Effector CD8-positive, alpha-beta T cell (primary cell): ENCODE measurements at regions not wholly inside any gene's neighbourhood (a gene's known extent, or its start where the extent isn't known, plus 50 kb on each side); places are given as distances from the start of the nearest gene placed in this dataset.
"Not testable (repeated sequence)": the region's sequence is repeated elsewhere in the genome, so short reads cannot be mapped to it uniquely, and the experiment has no call there.

Source experiments
- DNase-seq: peaks from one replicate; lab custom pipeline; 2025; lab: John Stamatoyannopoulos, UW

DNA sequence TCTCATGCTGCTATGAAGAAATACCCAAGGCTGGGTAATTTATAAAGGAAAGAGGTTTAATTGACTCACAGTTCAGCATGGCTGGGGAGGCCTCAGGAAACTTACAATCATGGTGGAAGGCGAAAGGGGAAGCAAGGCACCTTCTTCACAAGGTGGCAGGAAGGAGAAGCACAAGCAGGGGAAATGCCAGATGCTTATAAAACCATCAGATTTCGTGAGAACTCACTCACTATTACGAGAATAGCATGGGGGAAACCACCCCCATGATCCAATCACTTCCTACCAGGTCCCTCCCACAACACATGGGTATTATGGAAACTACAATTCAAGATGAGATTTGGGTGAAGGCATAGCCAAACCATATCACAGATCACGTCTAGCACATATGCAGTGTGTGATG is 61.8 kb upstream of the MARCKS start:
- not testable (repeated sequence) for DNase-seq

- DNase-seq = no peak
Observed at GRCh38 chr6:113796038-113796437, 61.1 kb upstream of the MARCKS start.

DNA sequence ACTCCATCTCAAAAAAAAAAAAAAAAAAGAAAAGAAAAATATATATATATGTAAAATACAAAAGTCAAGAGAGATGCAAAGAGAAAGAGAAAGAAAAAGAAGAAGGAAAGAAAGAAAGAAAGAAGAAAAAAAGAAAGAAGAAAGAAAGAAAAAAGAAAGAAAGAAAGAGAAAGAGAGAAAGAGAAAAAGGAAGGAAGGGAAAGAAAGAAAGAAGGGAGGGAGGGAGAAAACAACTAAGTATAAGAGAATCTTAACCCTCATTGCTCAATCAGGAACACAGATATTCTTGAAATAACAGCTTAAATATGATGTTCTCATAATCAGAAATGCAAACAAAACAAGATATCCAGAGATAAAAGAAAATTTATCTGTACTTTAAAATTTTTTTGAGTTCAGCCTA is 54.4 kb upstream of the MARCKS start:
- DNase-seq = no peak

- DNase-seq = no peak
Observed at GRCh38 chr6:113805173-113805790, 51.9 kb upstream of the MARCKS start.

DNA sequence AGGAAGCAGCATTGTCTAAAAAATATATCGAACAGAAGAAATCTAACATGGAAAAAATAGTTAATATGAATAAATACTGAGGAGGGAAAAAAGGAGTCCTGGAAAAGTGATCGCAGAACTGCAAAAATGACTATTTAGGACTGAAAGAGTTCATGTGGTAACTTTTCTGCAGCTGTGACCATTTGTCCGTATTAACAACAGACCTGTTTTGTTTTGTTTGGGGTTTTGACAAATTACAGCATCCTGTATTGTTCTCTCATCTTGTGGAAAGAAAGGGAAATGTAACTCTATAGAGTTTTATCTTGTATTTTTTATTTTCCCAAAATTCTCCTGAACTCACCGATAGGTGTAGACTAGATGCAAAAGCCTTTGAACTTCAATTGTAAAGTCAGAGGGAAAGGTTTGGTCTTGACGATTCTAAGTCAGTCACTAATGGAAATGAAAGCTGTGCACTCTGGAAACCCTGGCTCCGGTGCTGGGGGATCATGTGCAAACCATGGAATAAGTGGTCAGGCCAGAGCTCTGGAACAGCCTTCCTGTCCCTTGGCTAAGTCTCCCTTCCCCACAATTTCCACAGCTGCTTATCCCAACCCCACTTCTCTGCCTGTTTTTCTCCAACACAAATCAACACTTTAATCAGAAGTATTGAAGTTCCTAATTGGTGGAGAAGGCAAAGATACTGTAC is 51.2 kb upstream of the MARCKS start:
- no peak for DNase-seq
